ENCODE measurements at regions not wholly inside any gene's neighbourhood (a gene's known extent, or its start where the extent isn't known, plus 50 kb on each side); places are given as distances from the start of the nearest gene placed in this dataset.

DNA sequence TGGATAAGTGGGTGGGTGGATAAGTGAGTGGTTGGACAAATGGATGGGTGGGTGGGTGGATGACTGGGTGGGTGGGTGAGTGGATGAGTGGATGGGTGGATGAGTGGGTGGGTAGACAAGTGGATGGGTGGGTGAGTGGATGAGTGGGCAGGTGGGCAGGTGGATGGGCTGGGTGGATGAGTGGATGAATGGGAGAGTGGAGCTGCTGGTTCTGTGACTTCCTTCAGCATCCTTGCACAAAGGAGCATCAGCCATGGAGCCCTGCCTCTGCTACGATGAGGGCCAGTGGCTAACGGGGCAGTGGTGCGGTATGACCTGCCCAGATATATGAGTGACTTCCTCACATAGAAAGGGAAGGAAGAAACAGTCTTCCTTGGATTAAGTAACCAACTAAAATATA, 398.7 kb upstream of the IRX4 start:
- peaks cover 13% of the 10 kb centered on the region for H3K27me3 Mint-ChIP-seq (ENCODE audit: insufficient read depth, low read depth)
- H3K9ac ChIP-seq = no peak overlapping the region
- no peaks in the 10 kb centered on the region for H3K79me2 ChIP-seq (ENCODE audit: low read depth)
- no peak overlapping the region for H2AFZ ChIP-seq (replicated peaks)
- H3F3A ChIP-seq (ENCODE audit: low read depth) = peaks cover 3% of the 10 kb centered on the region
- H3K27ac ChIP-seq = no peak overlapping the region
- H3K9me3 ChIP-seq (ENCODE audit: low read depth) = no peaks in the 10 kb centered on the region
- H3K27ac Mint-ChIP-seq = no peak overlapping the region
- DNase-seq (ENCODE audit: low spot score) = no peak
- H4K20me1 ChIP-seq (ENCODE audit: low read depth) = no peaks in the 10 kb centered on the region
- peaks cover 3% of the 10 kb centered on the region for H3K36me3 Mint-ChIP-seq
- H3K4me2 ChIP-seq = no peak overlapping the region
- TF ChIP-seq, protein P1, sequence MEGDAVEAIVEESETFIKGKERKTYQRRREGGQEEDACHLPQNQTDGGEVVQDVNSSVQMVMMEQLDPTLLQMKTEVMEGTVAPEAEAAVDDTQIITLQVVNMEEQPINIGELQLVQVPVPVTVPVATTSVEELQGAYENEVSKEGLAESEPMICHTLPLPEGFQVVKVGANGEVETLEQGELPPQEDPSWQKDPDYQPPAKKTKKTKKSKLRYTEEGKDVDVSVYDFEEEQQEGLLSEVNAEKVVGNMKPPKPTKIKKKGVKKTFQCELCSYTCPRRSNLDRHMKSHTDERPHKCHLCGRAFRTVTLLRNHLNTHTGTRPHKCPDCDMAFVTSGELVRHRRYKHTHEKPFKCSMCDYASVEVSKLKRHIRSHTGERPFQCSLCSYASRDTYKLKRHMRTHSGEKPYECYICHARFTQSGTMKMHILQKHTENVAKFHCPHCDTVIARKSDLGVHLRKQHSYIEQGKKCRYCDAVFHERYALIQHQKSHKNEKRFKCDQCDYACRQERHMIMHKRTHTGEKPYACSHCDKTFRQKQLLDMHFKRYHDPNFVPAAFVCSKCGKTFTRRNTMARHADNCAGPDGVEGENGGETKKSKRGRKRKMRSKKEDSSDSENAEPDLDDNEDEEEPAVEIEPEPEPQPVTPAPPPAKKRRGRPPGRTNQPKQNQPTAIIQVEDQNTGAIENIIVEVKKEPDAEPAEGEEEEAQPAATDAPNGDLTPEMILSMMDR (IDR thresholded peaks at IDR 0.05) = no peak
- no peak for TF ChIP-seq EZH2phosphoT487 (IDR thresholded peaks at IDR 0.05)
- no peak for TF ChIP-seq EZH2 (IDR thresholded peaks at IDR 0.05)
- H3K4me1 ChIP-seq = peaks cover 6% of the 10 kb centered on the region
- no peak overlapping the region for H3K4me3 Mint-ChIP-seq
- peaks cover 10% of the 10 kb centered on the region for H3K4me1 Mint-ChIP-seq
- H3K36me3 ChIP-seq = no peaks in the 10 kb centered on the region
- H3K27me3 ChIP-seq = no peaks in the 10 kb centered on the region
- H3K9me3 Mint-ChIP-seq = peaks cover 4% of the 10 kb centered on the region
- H3K4me3 ChIP-seq = no peak overlapping the region

GRCh38 chr5:2280318-2280717, 397.6 kb upstream of the IRX4 start:
- H3K9me3 Mint-ChIP-seq = peaks cover 4% of the 10 kb centered on the region
- TF ChIP-seq EZH2 (IDR thresholded peaks at IDR 0.05) (no peak), EZH2phosphoT487 (IDR thresholded peaks at IDR 0.05) (no peak)
- TF ChIP-seq, protein P1 (IDR thresholded peaks at IDR 0.05) = no peak
- no peaks in the 10 kb centered on the region for H3K79me2 ChIP-seq (ENCODE audit: low read depth)
- no peaks in the 10 kb centered on the region for H4K20me1 ChIP-seq (ENCODE audit: low read depth)
- no peak overlapping the region for H3K4me3 ChIP-seq
- H2AFZ ChIP-seq (replicated peaks) = no peak overlapping the region
- DNase-seq (ENCODE audit: low spot score) = no peak
- H3K9me3 ChIP-seq (ENCODE audit: low read depth) = no peaks in the 10 kb centered on the region
- peaks cover 12% of the 10 kb centered on the region for H3K27me3 Mint-ChIP-seq (ENCODE audit: insufficient read depth, low read depth)
- H3K27ac Mint-ChIP-seq = no peak overlapping the region
- peaks cover 10% of the 10 kb centered on the region for H3K4me1 Mint-ChIP-seq
- H3F3A ChIP-seq (ENCODE audit: low read depth) = peaks cover 3% of the 10 kb centered on the region
- no peak overlapping the region for H3K4me3 Mint-ChIP-seq
- no peaks in the 10 kb centered on the region for H3K27me3 ChIP-seq
- H3K4me2 ChIP-seq = no peak overlapping the region
- H3K36me3 Mint-ChIP-seq = peaks cover 3% of the 10 kb centered on the region
- H3K27ac ChIP-seq = no peak overlapping the region
- peaks cover 6% of the 10 kb centered on the region for H3K4me1 ChIP-seq
- no peaks in the 10 kb centered on the region for H3K36me3 ChIP-seq
- no peak overlapping the region for H3K9ac ChIP-seq

- Histone ChIP-seq H3K4me2 (no peak overlapping the region), H3K36me3 (no peaks in the 10 kb centered on the region), H3K9ac (no peak overlapping the region), H3K4me1 (peaks cover 6% of the 10 kb centered on the region), H3K4me3 (no peak overlapping the region), H4K20me1 (ENCODE audit: low read depth) (no peaks in the 10 kb centered on the region), H2AFZ (replicated peaks) (no peak overlapping the region), H3K27me3 (no peaks in the 10 kb centered on the region), H3K27ac (no peak overlapping the region), H3K79me2 (ENCODE audit: low read depth) (no peaks in the 10 kb centered on the region), H3K9me3 (ENCODE audit: low read depth) (no peaks in the 10 kb centered on the region), H3F3A (ENCODE audit: low read depth) (peaks cover 3% of the 10 kb centered on the region)
- H3K4me3 Mint-ChIP-seq = no peak overlapping the region
- DNase-seq (ENCODE audit: low spot score) = no peak
- H3K27ac Mint-ChIP-seq = no peak overlapping the region
- peaks cover 4% of the 10 kb centered on the region for H3K9me3 Mint-ChIP-seq
- peaks cover 12% of the 10 kb centered on the region for H3K27me3 Mint-ChIP-seq (ENCODE audit: insufficient read depth, low read depth)
- peaks cover 10% of the 10 kb centered on the region for H3K4me1 Mint-ChIP-seq
- TF ChIP-seq EZH2 (IDR thresholded peaks at IDR 0.05) (no peak), EZH2phosphoT487 (IDR thresholded peaks at IDR 0.05) (no peak)
- TF ChIP-seq, protein P1 (IDR thresholded peaks at IDR 0.05) = no peak
- peaks cover 3% of the 10 kb centered on the region for H3K36me3 Mint-ChIP-seq
Observed at GRCh38 chr5:2278825-2279456, 396.2 kb upstream of the IRX4 start.

Data from neural progenitor cell (in vitro differentiated cells).